OCI-LY1 (cell line): ENCODE measurements at regions not wholly inside any gene's neighbourhood (a gene's known extent, or its start where the extent isn't known, plus 50 kb on each side); places are given as distances from the start of the nearest gene placed in this dataset.

Experiments used
- H2AFZ ChIP-seq: fragments of 200-600 bp; sonication (generic), shearing (Covaris generic); 2 replicates; pipeline ENCODE4 v1.6.0; 2014; ENCODE audit warnings: antibody characterized with exemption, mild to moderate bottlenecking, low read length
- H3F3A ChIP-seq: fragments of 200-600 bp; sonication (generic), shearing (Covaris generic); 2 replicates; pipeline ENCODE4 v1.6.0; 2014; ENCODE audit warnings: mild to moderate bottlenecking, antibody characterized with exemption, low read length, moderate library complexity; ENCODE audit not compliant: insufficient read depth
- H3K27ac ChIP-seq: fragments of 200-600 bp; sonication (generic); 2 replicates; pipeline ENCODE4 v1.5.1; 2014; ENCODE audit warnings: low read length, mixed run types, mild to moderate bottlenecking, low read depth; ENCODE audit not compliant: poor library complexity, severe bottlenecking
- H3K27me3 ChIP-seq: fragments of 200-600 bp; sonication (generic); 2 replicates; pipeline ENCODE4 v1.6.0; 2014; ENCODE audit warnings: antibody characterized with exemption, mild to moderate bottlenecking, low read length, moderate library complexity; ENCODE audit not compliant: insufficient read depth
- H3K36me3 ChIP-seq: fragments of 200-600 bp; sonication (generic); 2 replicates; pipeline ENCODE4 v1.6.1; 2014; ENCODE audit warnings: mild to moderate bottlenecking, antibody characterized with exemption, low read length, moderate library complexity, mixed read lengths; ENCODE audit not compliant: insufficient read depth
- H3K4me1 ChIP-seq: fragments of 200-600 bp; sonication (generic); 2 replicates; pipeline ENCODE4 v1.5.1; 2014; ENCODE audit warnings: mild to moderate bottlenecking, low read length, moderate library complexity; ENCODE audit not compliant: insufficient read depth, severe bottlenecking
- H3K4me2 ChIP-seq: fragments of 200-600 bp; sonication (generic), shearing (Covaris generic); 2 replicates; pipeline ENCODE4 v1.6.1; 2014; ENCODE audit warnings: low read length
- H3K4me3 ChIP-seq: fragments of 200-600 bp; sonication (generic); 2 replicates; pipeline ENCODE4 v1.5.1; 2014; ENCODE audit warnings: low read length, low read depth, mild to moderate bottlenecking, mixed read lengths; ENCODE audit not compliant: poor library complexity, severe bottlenecking
- H3K79me2 ChIP-seq: fragments of 200-600 bp; shearing (Covaris generic); 2 replicates; pipeline ENCODE4 v1.6.1; 2016; ENCODE audit warnings: mixed run types, low read length, mixed read lengths; ENCODE audit not compliant: insufficient read depth
- H3K9ac ChIP-seq: fragments of 200-600 bp; sonication (generic), shearing (Covaris generic); 2 replicates; pipeline ENCODE4 v1.6.1; 2014; ENCODE audit warnings: mild to moderate bottlenecking, low read length, mixed read lengths
- H3K9me2 ChIP-seq: fragments of 200-600 bp; sonication (generic), shearing (Covaris generic); 2 replicates; pipeline ENCODE4 v1.6.1; 2014; ENCODE audit warnings: low read depth, mild to moderate bottlenecking, low read length, mixed read lengths
- H3K9me3 ChIP-seq: fragments of 200-600 bp; shearing (Covaris generic); 2 replicates; pipeline ENCODE4 v1.6.1; 2014; ENCODE audit warnings: low read length, mixed read lengths
- H4K20me1 ChIP-seq: fragments of 200-600 bp; sonication (generic), shearing (Covaris generic); 2 replicates; pipeline ENCODE4 v1.6.0; 2016; ENCODE audit warnings: mild to moderate bottlenecking, low read length; ENCODE audit not compliant: insufficient read depth
- EZH2 ChIP-seq: fragments of 200-600 bp; sonication (generic), shearing (Covaris generic); IDR thresholded peaks from 2 replicates; pipeline ENCODE4 v1.8.0; 2017; ENCODE audit warnings: borderline replicate concordance, mixed run types, mild to moderate bottlenecking, antibody characterized with exemption, low read length, moderate library complexity, mixed read lengths
- TF ChIP-seq, protein P1 (sequence below): fragments of 200-600 bp; sonication (generic), shearing (Covaris generic); IDR thresholded peaks from 2 replicates; pipeline ENCODE4 v1.5.1; 2017; ENCODE audit warnings: mild to moderate bottlenecking, antibody characterized with exemption, low read length, moderate library complexity, mixed read lengths

- Histone ChIP-seq H3F3A (no peaks in the 10 kb centered on the region), H2AFZ (no peak overlapping the region), H3K9ac (no peak overlapping the region), H3K79me2 (no peaks in the 10 kb centered on the region), H3K4me2 (no peak overlapping the region), H3K36me3 (no peaks in the 10 kb centered on the region), H3K27me3 (no peaks in the 10 kb centered on the region; the same call in 1 of the 2 replicates), H3K4me1 (no peaks in the 10 kb centered on the region), H3K4me3 (no peak overlapping the region), H3K9me3 (no peaks in the 10 kb centered on the region), H4K20me1 (no peaks in the 10 kb centered on the region), H3K9me2 (no peaks in the 10 kb centered on the region), H3K27ac (no peak overlapping the region)
- TF ChIP-seq, protein P1, sequence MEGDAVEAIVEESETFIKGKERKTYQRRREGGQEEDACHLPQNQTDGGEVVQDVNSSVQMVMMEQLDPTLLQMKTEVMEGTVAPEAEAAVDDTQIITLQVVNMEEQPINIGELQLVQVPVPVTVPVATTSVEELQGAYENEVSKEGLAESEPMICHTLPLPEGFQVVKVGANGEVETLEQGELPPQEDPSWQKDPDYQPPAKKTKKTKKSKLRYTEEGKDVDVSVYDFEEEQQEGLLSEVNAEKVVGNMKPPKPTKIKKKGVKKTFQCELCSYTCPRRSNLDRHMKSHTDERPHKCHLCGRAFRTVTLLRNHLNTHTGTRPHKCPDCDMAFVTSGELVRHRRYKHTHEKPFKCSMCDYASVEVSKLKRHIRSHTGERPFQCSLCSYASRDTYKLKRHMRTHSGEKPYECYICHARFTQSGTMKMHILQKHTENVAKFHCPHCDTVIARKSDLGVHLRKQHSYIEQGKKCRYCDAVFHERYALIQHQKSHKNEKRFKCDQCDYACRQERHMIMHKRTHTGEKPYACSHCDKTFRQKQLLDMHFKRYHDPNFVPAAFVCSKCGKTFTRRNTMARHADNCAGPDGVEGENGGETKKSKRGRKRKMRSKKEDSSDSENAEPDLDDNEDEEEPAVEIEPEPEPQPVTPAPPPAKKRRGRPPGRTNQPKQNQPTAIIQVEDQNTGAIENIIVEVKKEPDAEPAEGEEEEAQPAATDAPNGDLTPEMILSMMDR, result no peak
- no peak for TF ChIP-seq EZH2
These were observed 176.3 kb upstream of the STXBP6 start for GRCh38 chr14:25226214-25226613.

- H3K9me2 ChIP-seq, result no peaks in the 10 kb centered on the region
- H4K20me1 ChIP-seq, result no peaks in the 10 kb centered on the region
- no peak overlapping the region for H3K4me3 ChIP-seq
- H3F3A ChIP-seq, result no peaks in the 10 kb centered on the region
- H3K9ac ChIP-seq, result no peak overlapping the region
- H3K36me3 ChIP-seq, result no peaks in the 10 kb centered on the region
- H2AFZ ChIP-seq, result no peak overlapping the region
- no peaks in the 10 kb centered on the region for H3K79me2 ChIP-seq
- H3K4me2 ChIP-seq, result no peak overlapping the region
- H3K9me3 ChIP-seq, result no peaks in the 10 kb centered on the region
- H3K4me1 ChIP-seq, result no peaks in the 10 kb centered on the region
- no peak overlapping the region for H3K27ac ChIP-seq
- TF ChIP-seq EZH2, result no peak
- TF ChIP-seq, protein P1, result no peak
- H3K27me3 ChIP-seq, result no peaks in the 10 kb centered on the region
These were observed 172.3 kb upstream of the STXBP6 start for GRCh38 chr14:25222256-25222655.

DNA sequence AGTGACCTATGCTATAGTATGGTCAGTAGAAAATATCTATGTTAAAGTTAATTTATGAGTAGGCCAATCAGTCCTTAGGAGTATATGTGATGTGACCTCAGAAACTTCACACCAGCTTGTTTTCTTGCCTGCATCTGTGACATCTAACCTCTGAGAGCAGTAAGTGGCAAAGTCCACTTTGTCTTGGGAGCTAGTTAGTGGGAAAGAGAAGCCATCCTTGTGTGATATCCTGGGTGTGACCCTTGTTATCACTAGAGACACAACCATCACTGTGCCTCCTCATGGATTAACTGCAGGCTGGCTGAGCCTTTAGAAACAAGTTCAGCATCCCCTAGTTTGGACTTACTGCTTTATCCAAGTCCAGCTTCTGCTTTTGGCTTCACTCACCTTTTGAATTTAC, 170.6 kb upstream of the STXBP6 start:
- TF ChIP-seq, protein P1, result no peak
- Histone ChIP-seq H2AFZ (no peak overlapping the region), H3K9me2 (no peaks in the 10 kb centered on the region), H3K9ac (no peak overlapping the region), H3K4me1 (no peaks in the 10 kb centered on the region), H3F3A (no peaks in the 10 kb centered on the region), H3K9me3 (no peaks in the 10 kb centered on the region), H4K20me1 (no peaks in the 10 kb centered on the region), H3K36me3 (no peaks in the 10 kb centered on the region), H3K79me2 (no peaks in the 10 kb centered on the region), H3K27me3 (no peaks in the 10 kb centered on the region), H3K4me3 (no peak overlapping the region), H3K27ac (no peak overlapping the region), H3K4me2 (no peak overlapping the region)
